ENCODE measurements at regions not wholly inside any gene's neighbourhood (a gene's known extent, or its start where the extent isn't known, plus 50 kb on each side); places are given as distances from the start of the nearest gene placed in this dataset.

GRCh38 chr4:38290366-38290765, 330.2 kb downstream of the PTTG2 start:
- H3K79me2 ChIP-seq (ENCODE audit: control insufficient read depth, insufficient read depth, low read length) = no peaks in the 10 kb centered on the region
- WGBS (ENCODE audit: insufficient coverage) = no CpG with 5 or more reads among the region's 3 CpGs
- ATAC-seq (ENCODE audit: low read depth) (no peak), DNase-seq (no peak)
- Mint-ChIP-seq H3K4me3 (no peak overlapping the region), H3K27ac (no peak overlapping the region), H3K4me1 (no peaks in the 10 kb centered on the region), H3K27me3 (peaks cover 8% of the 10 kb centered on the region), H3K9me3 (ENCODE audit: insufficient read depth) (peaks cover 4% of the 10 kb centered on the region)
- peaks cover 0 to 13% (median 0%) of the 10 kb centered on the region in 3 donors for H3K9me3 ChIP-seq (ENCODE audit: control extremely low read depth in 1 of 3, control insufficient read depth in 2 of 3, insufficient read depth in 1 of 3, low read length in 2 of 3)
- H4K20me1 ChIP-seq (ENCODE audit: control insufficient read depth, insufficient read depth, low read length, poor library complexity, severe bottlenecking) = no peaks in the 10 kb centered on the region
- H2AFZ ChIP-seq (ENCODE audit: insufficient read depth, low read depth, low read length, poor library complexity, severe bottlenecking) = no peak overlapping the region
- intact Hi-C loops (cut with micrococcal nuclease) = no loop called here
- H3K27me3 ChIP-seq (replicated peaks in 1 of 4; ENCODE audit: control extremely low read depth in 1 of 4, control insufficient read depth in 3 of 4, insufficient read depth in 4 of 4, low read length in 3 of 4) = no peaks in the 10 kb centered on the region
- no peak overlapping the region for H3K27ac ChIP-seq (ENCODE audit: low read length in 2 of 2)
- no peak overlapping the region for H3K4me2 ChIP-seq (replicated peaks; ENCODE audit: low read depth, low read length, poor library complexity, severe bottlenecking)
- no peaks in the 10 kb centered on the region for H3K4me1 ChIP-seq (ENCODE audit: control insufficient read depth in 2 of 2, insufficient read depth in 2 of 2, low read length in 2 of 2)
- ChIA-PET CTCF (interaction anchor here (0.6 kb wide), 1 partner anchor 1176 kb away, joined by 4 read pairs; no protein-coding TSS in a partner anchor), POLR2A (no interaction called here)
- no peaks in the 10 kb centered on the region for H3K36me3 ChIP-seq (replicated peaks in 1 of 2; ENCODE audit: control extremely low read depth in 1 of 2, control insufficient read depth in 1 of 2, extremely low read depth in 1 of 2, insufficient read depth in 2 of 2, low read length in 1 of 2)
- no peak overlapping the region for H3K4me3 ChIP-seq (ENCODE audit: control extremely low read depth in 1 of 5, extremely low read depth in 1 of 5, insufficient read depth in 1 of 5, low read depth in 2 of 5, low read length in 4 of 5)
- no peak for TF ChIP-seq EZH2 (IDR thresholded peaks at IDR 0.05; ENCODE audit: borderline replicate concordance, insufficient read depth, low read depth, low read length, poor library complexity, severe bottlenecking)
- TF ChIP-seq, protein P1, sequence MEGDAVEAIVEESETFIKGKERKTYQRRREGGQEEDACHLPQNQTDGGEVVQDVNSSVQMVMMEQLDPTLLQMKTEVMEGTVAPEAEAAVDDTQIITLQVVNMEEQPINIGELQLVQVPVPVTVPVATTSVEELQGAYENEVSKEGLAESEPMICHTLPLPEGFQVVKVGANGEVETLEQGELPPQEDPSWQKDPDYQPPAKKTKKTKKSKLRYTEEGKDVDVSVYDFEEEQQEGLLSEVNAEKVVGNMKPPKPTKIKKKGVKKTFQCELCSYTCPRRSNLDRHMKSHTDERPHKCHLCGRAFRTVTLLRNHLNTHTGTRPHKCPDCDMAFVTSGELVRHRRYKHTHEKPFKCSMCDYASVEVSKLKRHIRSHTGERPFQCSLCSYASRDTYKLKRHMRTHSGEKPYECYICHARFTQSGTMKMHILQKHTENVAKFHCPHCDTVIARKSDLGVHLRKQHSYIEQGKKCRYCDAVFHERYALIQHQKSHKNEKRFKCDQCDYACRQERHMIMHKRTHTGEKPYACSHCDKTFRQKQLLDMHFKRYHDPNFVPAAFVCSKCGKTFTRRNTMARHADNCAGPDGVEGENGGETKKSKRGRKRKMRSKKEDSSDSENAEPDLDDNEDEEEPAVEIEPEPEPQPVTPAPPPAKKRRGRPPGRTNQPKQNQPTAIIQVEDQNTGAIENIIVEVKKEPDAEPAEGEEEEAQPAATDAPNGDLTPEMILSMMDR (IDR thresholded peaks at IDR 0.05) = no peak
- no peak overlapping the region for H3K9ac ChIP-seq (ENCODE audit: low read length)

DNA sequence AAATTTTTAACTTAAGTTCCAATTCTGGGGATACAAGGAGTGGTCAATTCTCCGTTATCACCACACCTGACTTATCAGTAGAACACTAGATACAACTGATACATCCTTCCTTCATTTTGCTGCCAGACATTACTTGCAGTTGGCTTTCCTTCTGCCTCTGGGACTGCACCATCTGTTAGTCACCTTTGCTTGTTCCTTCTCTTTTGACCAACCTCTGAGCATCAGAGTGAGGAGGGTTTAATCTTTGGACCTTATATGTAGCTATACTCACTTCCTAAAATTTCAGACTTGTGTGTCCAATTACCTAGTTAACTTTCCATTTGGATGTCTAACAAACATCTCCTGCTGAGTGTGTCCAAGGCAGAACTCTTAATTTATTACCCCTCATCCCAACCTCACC, 330.7 kb downstream of the PTTG2 start:
- peaks cover 8% of the 10 kb centered on the region for H3K27me3 Mint-ChIP-seq
- Histone ChIP-seq H3K4me3 (ENCODE audit: control extremely low read depth in 1 of 5, extremely low read depth in 1 of 5, insufficient read depth in 1 of 5, low read depth in 2 of 5, low read length in 4 of 5) (no peak overlapping the region), H4K20me1 (ENCODE audit: control insufficient read depth, insufficient read depth, low read length, poor library complexity, severe bottlenecking) (no peaks in the 10 kb centered on the region), H3K9me3 (ENCODE audit: control extremely low read depth in 1 of 3, control insufficient read depth in 2 of 3, insufficient read depth in 1 of 3, low read length in 2 of 3) (peaks cover 0 to 13% (median 0%) of the 10 kb centered on the region in 3 donors), H3K79me2 (ENCODE audit: control insufficient read depth, insufficient read depth, low read length) (no peaks in the 10 kb centered on the region), H3K4me2 (replicated peaks; ENCODE audit: low read depth, low read length, poor library complexity, severe bottlenecking) (no peak overlapping the region), H3K36me3 (replicated peaks in 1 of 2; ENCODE audit: control extremely low read depth in 1 of 2, control insufficient read depth in 1 of 2, extremely low read depth in 1 of 2, insufficient read depth in 2 of 2, low read length in 1 of 2) (no peaks in the 10 kb centered on the region), H3K27ac (ENCODE audit: low read length in 2 of 2) (no peak overlapping the region), H3K9ac (ENCODE audit: low read length) (no peak overlapping the region), H3K4me1 (ENCODE audit: control insufficient read depth in 2 of 2, insufficient read depth in 2 of 2, low read length in 2 of 2) (no peaks in the 10 kb centered on the region), H2AFZ (ENCODE audit: insufficient read depth, low read depth, low read length, poor library complexity, severe bottlenecking) (no peak overlapping the region), H3K27me3 (replicated peaks in 1 of 4; ENCODE audit: control extremely low read depth in 1 of 4, control insufficient read depth in 3 of 4, insufficient read depth in 4 of 4, low read length in 3 of 4) (no peaks in the 10 kb centered on the region)
- WGBS (ENCODE audit: insufficient coverage) = 80% methylated on average over 1 of the region's 1 CpG
- no peak for DNase-seq
- H3K4me1 Mint-ChIP-seq = no peaks in the 10 kb centered on the region
- CTCF ChIA-PET = interaction anchor here (0.6 kb wide), 1 partner anchor 1176 kb away, joined by 4 read pairs; no protein-coding TSS in a partner anchor
- peaks cover 4% of the 10 kb centered on the region for H3K9me3 Mint-ChIP-seq (ENCODE audit: insufficient read depth)
- POLR2A ChIA-PET = no interaction called here
- ATAC-seq (ENCODE audit: low read depth) = no peak
- no peak overlapping the region for H3K27ac Mint-ChIP-seq
- intact Hi-C loops (cut with micrococcal nuclease) = no loop called here
- TF ChIP-seq, protein P1 (IDR thresholded peaks at IDR 0.05) = no peak
- no peak for TF ChIP-seq EZH2 (IDR thresholded peaks at IDR 0.05; ENCODE audit: borderline replicate concordance, insufficient read depth, low read depth, low read length, poor library complexity, severe bottlenecking)
- H3K4me3 Mint-ChIP-seq = no peak overlapping the region

Data from B cell (primary cell).